NCI-H146 treated with DMSO at 0.1 percent for 48 hours (cell line): ENCODE measurements at regions not wholly inside any gene's neighbourhood (a gene's known extent, or its start where the extent isn't known, plus 50 kb on each side); places are given as distances from the start of the nearest gene placed in this dataset.

Source experiments
- DNase-seq: peaks from one replicate; lab custom pipeline; 2025; ENCODE audit not compliant: unreplicated experiment; lab: John Stamatoyannopoulos, UW

- DNase-seq: no peak
These were observed 50.0 kb upstream of the SLC19A1 start for GRCh38 chr21:45592208-45592619.

GRCh38 chr21:45592626-45593134, 50.4 kb upstream of the SLC19A1 start:
- DNase-seq: no peak

GRCh38 chr21:45593162-45594022, 50.1 kb upstream of the PCBP3 start:
- peak; percentile 38 for DNase-seq
